HAP-1 (cell line): ENCODE measurements at regions not wholly inside any gene's neighbourhood (a gene's known extent, or its start where the extent isn't known, plus 50 kb on each side); places are given as distances from the start of the nearest gene placed in this dataset.
"Not testable (repeated sequence)": the region's sequence is repeated elsewhere in the genome, so short reads cannot be mapped to it uniquely, and the experiment has no call there.

ENCODE experiments used
- DNase-seq, 2 experiments: peaks; one replicate each; pipeline ENCODE4 v3.0.0-alpha.2; 2016 to 2020; ENCODE audit warnings: low spot score in 2 of 2
- H3K27me3 ChIP-seq: fragments of 250-450 bp; sonication (Bioruptor Pico); 2 replicates; pipeline ENCODE4 v1.5.1; 2020; ENCODE audit warnings: low read depth, mild to moderate bottlenecking, moderate library complexity
- H3K36me3 ChIP-seq: fragments of 250-450 bp; sonication (Bioruptor Pico); replicated peaks from 2 replicates; pipeline ENCODE4 v1.5.1; 2020; ENCODE audit warnings: mild to moderate bottlenecking
- H3K4me1 ChIP-seq: fragments of 250-450 bp; sonication (Bioruptor Pico); 2 replicates; pipeline ENCODE4 v1.5.1; 2020; ENCODE audit warnings: mild to moderate bottlenecking
- H3K4me3 ChIP-seq: fragments of 250-450 bp; sonication (Bioruptor Pico); 2 replicates; pipeline ENCODE4 v1.5.1; 2020; ENCODE audit warnings: mild to moderate bottlenecking, moderate library complexity
- H3K9me3 ChIP-seq: fragments of 250-450 bp; sonication (Bioruptor Pico); 2 replicates; pipeline ENCODE4 v1.5.1; 2020; ENCODE audit warnings: mild to moderate bottlenecking, moderate library complexity
- in situ Hi-C: fragments of 300-500 bp; cut with MboI; formaldehyde crosslinking; loops from 3 replicates; pipeline ENCODE4 v1.14.3; 2020; ENCODE audit warnings: low sequenced_read_pairs, inconsistent platforms, mixed read lengths

DNA sequence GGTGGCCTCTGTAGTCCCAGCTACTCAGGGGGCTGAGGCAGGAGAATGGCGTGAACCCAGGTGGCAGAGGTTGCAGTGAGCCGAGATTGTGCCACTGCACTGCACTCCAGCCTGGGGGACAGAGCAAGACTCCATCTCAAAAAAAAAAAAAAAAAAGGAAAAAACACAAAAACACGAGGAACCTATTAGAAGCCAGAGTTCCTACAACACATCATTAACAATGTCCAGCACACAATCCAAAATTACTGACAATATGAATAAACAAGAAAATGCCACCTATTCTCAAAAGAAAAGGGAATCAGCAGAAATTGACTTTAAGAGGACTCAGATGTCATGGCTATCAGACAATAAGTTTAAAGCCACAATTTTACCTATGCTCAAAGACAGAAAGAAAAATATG lies 57.3 kb upstream of the HS3ST3A1 start:
- in situ Hi-C loops, H3K36me3 ChIP-seq, H3K4me1 ChIP-seq, H3K9me3 ChIP-seq, H3K4me3 ChIP-seq, DNase-seq, H3K27me3 ChIP-seq: not testable (repeated sequence)

GRCh38 chr17:13665872-13666635 lies 64.3 kb upstream of the HS3ST3A1 start:
- Histone ChIP-seq H3K4me3 (no peak overlapping the region), H3K4me1 (no peaks in the 10 kb centered on the region), H3K27me3 (no peaks in the 10 kb centered on the region), H3K36me3 (no peaks in the 10 kb centered on the region), H3K9me3 (no peaks in the 10 kb centered on the region; the same call in 1 of the 2 replicates)
- DNase-seq, result no peak
- in situ Hi-C loops, result no loop called here

- H3K4me1 ChIP-seq, result no peaks in the 10 kb centered on the region
- in situ Hi-C loops, result no loop called here
- no peak overlapping the region for H3K4me3 ChIP-seq
- no peak for DNase-seq
- H3K27me3 ChIP-seq, result no peaks in the 10 kb centered on the region
- no peaks in the 10 kb centered on the region for H3K36me3 ChIP-seq
- no peaks in the 10 kb centered on the region; the same call in 1 of the 2 replicates for H3K9me3 ChIP-seq
Measured at GRCh38 chr17:13671341-13671740, 69.6 kb upstream of the HS3ST3A1 start.

GRCh38 chr17:13671771-13672170 lies 70.0 kb upstream of the HS3ST3A1 start:
- in situ Hi-C loops, result no loop called here
- DNase-seq, result no peak
- no peak overlapping the region for H3K4me3 ChIP-seq
- no peaks in the 10 kb centered on the region for H3K4me1 ChIP-seq
- H3K36me3 ChIP-seq, result no peaks in the 10 kb centered on the region
- H3K9me3 ChIP-seq, result no peaks in the 10 kb centered on the region; the same call in 1 of the 2 replicates
- no peaks in the 10 kb centered on the region for H3K27me3 ChIP-seq

DNA sequence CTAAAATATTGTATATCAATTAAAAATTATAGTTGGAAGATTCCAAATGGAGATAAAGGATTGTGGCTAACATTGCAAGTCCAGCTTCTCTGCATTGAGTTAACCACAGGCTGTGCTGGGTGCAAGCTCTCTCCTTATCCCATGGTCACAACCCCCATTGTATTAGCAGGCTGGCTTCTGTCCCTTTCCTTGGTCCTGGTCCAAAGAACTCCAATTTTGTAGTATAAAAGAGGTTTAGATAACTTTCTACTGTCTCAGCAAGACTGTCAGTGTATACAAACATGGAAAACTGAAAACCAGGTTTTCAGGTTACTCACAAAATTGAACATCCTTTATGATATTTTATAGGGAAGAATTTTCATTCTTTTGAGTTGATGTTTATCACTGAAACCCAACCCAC lies 76.6 kb upstream of the HS3ST3A1 start:
- Histone ChIP-seq H3K36me3 (no peaks in the 10 kb centered on the region), H3K4me3 (no peak overlapping the region), H3K27me3 (no peaks in the 10 kb centered on the region), H3K4me1 (no peaks in the 10 kb centered on the region), H3K9me3 (no peaks in the 10 kb centered on the region)
- in situ Hi-C loops, result no loop called here
- no peak for DNase-seq

DNA sequence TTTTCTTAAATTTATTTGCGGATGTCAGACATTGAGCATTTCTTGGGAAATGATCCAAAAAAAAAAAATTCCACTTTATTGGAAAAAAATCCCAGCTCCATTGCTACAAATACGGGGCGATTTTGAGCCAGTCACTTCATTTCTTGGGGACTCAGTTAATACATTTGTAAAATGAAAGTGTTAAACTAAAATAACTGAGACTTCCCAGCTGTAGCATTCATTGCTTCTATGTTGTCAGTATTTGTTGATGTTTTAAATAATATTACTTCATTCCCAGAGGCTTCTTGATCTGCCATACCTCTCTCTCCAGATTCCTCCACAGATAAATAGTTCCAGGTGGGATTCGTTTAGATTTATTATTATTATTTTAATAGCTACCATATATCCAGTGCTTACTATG lies 77.1 kb upstream of the HS3ST3A1 start:
- Histone ChIP-seq H3K9me3 (no peaks in the 10 kb centered on the region), H3K4me1 (no peaks in the 10 kb centered on the region), H3K4me3 (no peak overlapping the region), H3K27me3 (no peaks in the 10 kb centered on the region), H3K36me3 (no peaks in the 10 kb centered on the region)
- DNase-seq, result no peak
- in situ Hi-C loops, result no loop called here

- no peak overlapping the region for H3K4me3 ChIP-seq
- no peaks in the 10 kb centered on the region for H3K36me3 ChIP-seq
- no peaks in the 10 kb centered on the region for H3K27me3 ChIP-seq
- in situ Hi-C loops, result no loop called here
- no peaks in the 10 kb centered on the region for H3K4me1 ChIP-seq
- no peak for DNase-seq
- H3K9me3 ChIP-seq, result no peaks in the 10 kb centered on the region
Measured at GRCh38 chr17:13688716-13689115, 87.0 kb upstream of the HS3ST3A1 start.

DNA sequence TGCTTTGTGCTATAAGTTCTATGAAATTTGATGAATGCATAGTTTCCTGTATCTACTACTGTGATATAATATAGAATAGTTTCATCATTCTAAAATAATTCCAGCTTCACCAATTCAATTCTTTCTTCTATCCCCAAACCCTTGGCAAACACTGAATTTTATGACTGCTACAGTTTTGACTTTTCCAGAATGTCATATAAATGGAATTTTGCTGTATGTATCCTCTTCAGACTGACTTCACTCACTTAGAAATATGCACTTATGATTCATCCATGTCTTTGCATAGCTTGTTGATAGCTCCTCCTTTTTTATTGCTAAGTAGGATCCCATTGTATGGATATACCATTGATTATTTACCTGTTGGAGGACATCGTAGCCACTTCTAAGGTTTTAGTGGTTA lies 89.1 kb upstream of the HS3ST3A1 start:
- no peaks in the 10 kb centered on the region for H3K9me3 ChIP-seq
- no peak for DNase-seq
- in situ Hi-C loops, result no loop called here

DNA sequence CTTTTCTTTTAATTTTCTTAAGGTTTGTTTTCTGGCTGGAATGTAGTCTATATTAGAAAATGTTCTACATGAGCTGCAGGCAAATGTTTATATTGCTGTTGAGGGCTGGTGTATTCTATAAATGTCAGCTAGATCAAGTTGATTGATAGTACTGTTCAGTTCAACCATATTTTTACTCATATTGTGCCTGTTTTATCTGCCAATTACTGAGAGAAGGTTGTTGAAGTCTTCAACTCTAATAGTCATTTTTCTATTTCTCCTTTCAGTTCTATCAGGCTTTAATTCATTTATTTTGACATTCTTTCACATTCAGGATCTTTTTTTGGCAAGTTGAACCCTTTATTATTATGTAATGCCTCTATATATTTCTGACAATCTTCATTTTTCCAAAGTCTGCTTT lies 93.2 kb upstream of the HS3ST3A1 start:
- Histone ChIP-seq H3K27me3 (no peaks in the 10 kb centered on the region), H3K4me1 (no peaks in the 10 kb centered on the region), H3K9me3 (no peaks in the 10 kb centered on the region), H3K36me3 (no peaks in the 10 kb centered on the region), H3K4me3 (no peak overlapping the region)
- no peak for DNase-seq
- in situ Hi-C loops, result no loop called here

More for the DNA sequence above, 89.1 kb upstream of the HS3ST3A1 start:
- no peaks in the 10 kb centered on the region for H3K27me3 ChIP-seq
- H3K36me3 ChIP-seq, result no peaks in the 10 kb centered on the region
- H3K4me3 ChIP-seq, result no peak overlapping the region
- H3K4me1 ChIP-seq, result no peaks in the 10 kb centered on the region

- in situ Hi-C loops, result no loop called here
Measured at GRCh38 chr17:13698832-13699231, 97.1 kb upstream of the HS3ST3A1 start.

DNA sequence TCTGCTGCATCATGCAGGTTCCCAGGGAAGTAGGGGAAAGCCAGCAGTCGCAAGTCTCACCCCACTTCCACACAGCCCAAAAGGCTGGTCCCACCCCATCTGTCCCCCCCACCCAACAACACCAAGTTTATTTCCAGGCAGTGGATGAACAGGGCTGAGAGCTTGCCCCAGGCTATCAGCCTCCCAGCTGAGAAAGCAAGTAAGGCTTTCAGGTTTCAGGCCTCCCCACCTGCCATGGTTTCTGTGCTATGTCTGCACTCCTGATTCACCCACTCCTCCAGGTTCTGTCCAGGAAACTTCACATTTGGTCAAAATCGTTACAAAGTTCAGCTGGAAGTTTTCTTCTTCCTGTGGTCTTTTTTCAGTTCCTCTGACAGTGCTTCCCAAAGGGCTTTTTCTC lies 97.5 kb upstream of the HS3ST3A1 start:
- Histone ChIP-seq H3K4me3 (no peak overlapping the region), H3K27me3 (no peaks in the 10 kb centered on the region), H3K9me3 (0 out of 2 replicates have a peak, but pooled peaks cover 3% of the 10 kb centered on the region), H3K36me3 (no peaks in the 10 kb centered on the region), H3K4me1 (no peaks in the 10 kb centered on the region)
- DNase-seq, result no peak
- in situ Hi-C loops, result no loop called here

More at GRCh38 chr17:13698832-13699231, 97.1 kb upstream of the HS3ST3A1 start:
- Histone ChIP-seq H3K4me3 (no peak overlapping the region), H3K36me3 (no peaks in the 10 kb centered on the region), H3K4me1 (no peaks in the 10 kb centered on the region), H3K9me3 (0 out of 2 replicates have a peak, but pooled peaks cover 3% of the 10 kb centered on the region), H3K27me3 (no peaks in the 10 kb centered on the region)
- peak in 1 of 2 experiments; percentile 6 for DNase-seq

- H3K4me1 ChIP-seq, result no peaks in the 10 kb centered on the region
- no peak for DNase-seq
- H3K9me3 ChIP-seq, result peaks cover 3% of the 10 kb centered on the region; the same call in 1 of the 2 replicates
- no peak overlapping the region for H3K4me3 ChIP-seq
- in situ Hi-C loops, result no loop called here
- H3K27me3 ChIP-seq, result no peaks in the 10 kb centered on the region
- H3K36me3 ChIP-seq, result no peaks in the 10 kb centered on the region
Measured at GRCh38 chr17:13702266-13702665, 100.5 kb upstream of the HS3ST3A1 start.

DNA sequence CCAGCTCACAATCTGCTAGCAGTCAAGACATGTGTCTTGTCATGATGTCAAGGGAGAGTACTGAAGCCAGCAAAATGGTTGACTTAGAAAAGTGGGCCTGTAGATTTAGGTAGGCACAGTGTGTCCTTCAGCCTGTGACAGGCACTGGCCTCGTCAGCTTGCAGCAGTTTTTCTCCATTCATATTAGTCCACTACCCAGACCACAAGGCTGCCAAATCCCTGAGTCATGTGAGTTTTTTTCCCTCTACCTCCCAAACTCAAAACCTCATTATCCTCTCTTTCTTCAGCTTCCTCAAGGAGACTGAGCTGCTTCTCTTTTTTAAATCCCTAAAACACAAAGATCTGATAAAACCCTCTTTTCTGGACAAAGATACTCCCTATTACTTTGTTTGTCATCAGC lies 102.6 kb upstream of the HS3ST3A1 start:
- DNase-seq, result no peak
- H3K4me3 ChIP-seq, result no peak overlapping the region
- in situ Hi-C loops, result no loop called here
- no peaks in the 10 kb centered on the region for H3K4me1 ChIP-seq
- H3K9me3 ChIP-seq, result peaks cover 3% of the 10 kb centered on the region; the same call in 1 of the 2 replicates
- H3K36me3 ChIP-seq, result no peaks in the 10 kb centered on the region
- H3K27me3 ChIP-seq, result no peaks in the 10 kb centered on the region

DNA sequence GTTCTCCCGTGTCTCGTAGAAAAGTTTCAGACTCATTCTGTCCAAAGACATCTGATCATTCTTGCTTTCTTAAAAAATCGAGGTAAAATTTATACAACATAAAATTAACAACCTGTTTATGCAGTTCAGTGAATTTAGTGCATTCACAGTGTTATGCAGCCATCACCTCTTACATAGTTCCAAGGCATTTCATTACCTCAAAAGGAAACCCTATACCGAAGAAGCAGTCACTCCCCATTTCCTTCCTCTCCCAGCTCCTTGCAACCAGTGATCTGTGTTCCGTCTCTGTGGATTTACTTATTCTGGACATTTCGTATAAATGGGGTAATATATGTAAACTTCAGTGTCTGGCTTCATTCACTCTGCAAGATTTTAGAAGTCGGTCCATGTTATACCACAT lies 103.5 kb upstream of the HS3ST3A1 start:
- in situ Hi-C loops, result no loop called here

More for the DNA sequence above, 103.5 kb upstream of the HS3ST3A1 start:
- no peak for DNase-seq
- Histone ChIP-seq H3K9me3 (peaks cover 3% of the 10 kb centered on the region; the same call in 1 of the 2 replicates), H3K4me1 (no peaks in the 10 kb centered on the region), H3K27me3 (no peaks in the 10 kb centered on the region), H3K4me3 (no peak overlapping the region), H3K36me3 (no peaks in the 10 kb centered on the region)
